Ovary (tissue), 3 donors: ENCODE measurements at regions not wholly inside any gene's neighbourhood (a gene's known extent, or its start where the extent isn't known, plus 50 kb on each side); places are given as distances from the start of the nearest gene placed in this dataset.

Source experiments
- EP300 ChIP-seq: sonication (generic); formaldehyde crosslinking; IDR thresholded peaks from one replicate; pipeline ENCODE4 v1.6.1; 2017; ENCODE audit warnings: antibody characterized with exemption
- POLR2A ChIP-seq: fragments of 450-650 bp; IDR thresholded peaks from one replicate; pipeline ENCODE4 v1.6.1; 2017; ENCODE audit warnings: antibody characterized with exemption, mild to moderate bottlenecking, moderate library complexity
- TF ChIP-seq, protein P1 (sequence below), 3 donors: fragments of 450-650 bp in 2 of 3; fragments of 200-600 bp in 1 of 3; IDR thresholded peaks; one replicate each; pipeline versions ENCODE4 v1.5.1 to v1.8.0; 2016 to 2022; ENCODE audit warnings: antibody characterized with exemption in 3 of 3, mild to moderate bottlenecking in 1 of 3
- donor health status: DM: no; HTN: no; CAD: no.

DNA sequence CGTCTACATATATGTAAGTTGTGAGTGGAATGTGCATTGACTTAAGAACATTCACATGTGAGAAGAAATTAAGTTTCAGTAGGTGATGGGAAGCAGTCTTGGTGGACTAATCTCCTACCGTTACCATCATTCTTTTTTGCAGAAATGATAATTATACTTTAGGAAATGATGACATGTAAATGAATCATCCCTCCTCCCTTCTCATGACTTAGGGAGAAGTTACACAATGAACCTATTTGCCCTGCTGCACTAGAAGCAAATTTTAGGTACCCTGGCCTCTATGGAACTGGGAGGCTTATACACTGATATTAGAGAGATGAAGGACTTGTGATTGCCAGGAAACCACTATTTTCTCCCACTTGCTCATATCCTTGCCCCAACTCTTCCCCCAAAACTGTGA lies 214.2 kb downstream of the CALCRL start:
- TF ChIP-seq, protein P1, sequence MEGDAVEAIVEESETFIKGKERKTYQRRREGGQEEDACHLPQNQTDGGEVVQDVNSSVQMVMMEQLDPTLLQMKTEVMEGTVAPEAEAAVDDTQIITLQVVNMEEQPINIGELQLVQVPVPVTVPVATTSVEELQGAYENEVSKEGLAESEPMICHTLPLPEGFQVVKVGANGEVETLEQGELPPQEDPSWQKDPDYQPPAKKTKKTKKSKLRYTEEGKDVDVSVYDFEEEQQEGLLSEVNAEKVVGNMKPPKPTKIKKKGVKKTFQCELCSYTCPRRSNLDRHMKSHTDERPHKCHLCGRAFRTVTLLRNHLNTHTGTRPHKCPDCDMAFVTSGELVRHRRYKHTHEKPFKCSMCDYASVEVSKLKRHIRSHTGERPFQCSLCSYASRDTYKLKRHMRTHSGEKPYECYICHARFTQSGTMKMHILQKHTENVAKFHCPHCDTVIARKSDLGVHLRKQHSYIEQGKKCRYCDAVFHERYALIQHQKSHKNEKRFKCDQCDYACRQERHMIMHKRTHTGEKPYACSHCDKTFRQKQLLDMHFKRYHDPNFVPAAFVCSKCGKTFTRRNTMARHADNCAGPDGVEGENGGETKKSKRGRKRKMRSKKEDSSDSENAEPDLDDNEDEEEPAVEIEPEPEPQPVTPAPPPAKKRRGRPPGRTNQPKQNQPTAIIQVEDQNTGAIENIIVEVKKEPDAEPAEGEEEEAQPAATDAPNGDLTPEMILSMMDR (IDR thresholded peaks at IDR 0.05), result no peak
- TF ChIP-seq POLR2A (no peak), EP300 (no peak)
